Putamen (tissue), 1 donor: ENCODE measurements at regions not wholly inside any gene's neighbourhood (a gene's known extent, or its start where the extent isn't known, plus 50 kb on each side); places are given as distances from the start of the nearest gene placed in this dataset.
"Not testable (repeated sequence)": the region's sequence is repeated elsewhere in the genome, so short reads cannot be mapped to it uniquely, and the experiment has no call there.

Source experiments
- DNase-seq: peaks from one replicate; pipeline ENCODE4 v3.0.0-alpha.2; 2016; ENCODE audit warnings: low spot score

GRCh38 chr12:83700838-83701237 is 1014.1 kb downstream of the TMTC2 start:
- DNase-seq, result no peak

- DNase-seq, result not testable (repeated sequence)
Measured at GRCh38 chr12:83696311-83696710, 1009.6 kb downstream of the TMTC2 start.

- no peak for DNase-seq
Measured at GRCh38 chr12:83691730-83692129, 1005.0 kb downstream of the TMTC2 start.

GRCh38 chr12:83690465-83690864 is 1003.8 kb downstream of the TMTC2 start:
- no peak for DNase-seq

- DNase-seq, result no peak
Measured at GRCh38 chr12:83689333-83689732, 1002.6 kb downstream of the TMTC2 start.

- DNase-seq, result no peak
Measured at GRCh38 chr12:83676781-83677295, 990.1 kb downstream of the TMTC2 start.

- DNase-seq, result no peak
Measured at GRCh38 chr12:83666690-83667089, 980.0 kb downstream of the TMTC2 start.

- no peak for DNase-seq
Measured at GRCh38 chr12:83665634-83666218, 979.0 kb downstream of the TMTC2 start.

- DNase-seq, result no peak
Measured at GRCh38 chr12:83664650-83665049, 977.9 kb downstream of the TMTC2 start.

- DNase-seq, result no peak
Measured at GRCh38 chr12:83660727-83661358, 974.1 kb downstream of the TMTC2 start.

- no peak for DNase-seq
Measured at GRCh38 chr12:83659321-83659720, 972.6 kb downstream of the TMTC2 start.

GRCh38 chr12:83656004-83656403 is 969.3 kb downstream of the TMTC2 start:
- no peak for DNase-seq

- no peak for DNase-seq
Measured at GRCh38 chr12:83642205-83642604, 955.5 kb downstream of the TMTC2 start.

- DNase-seq, result no peak
Measured at GRCh38 chr12:83641789-83642188, 955.1 kb downstream of the TMTC2 start.

- no peak for DNase-seq
Measured at GRCh38 chr12:83634726-83635267, 948.1 kb downstream of the TMTC2 start.

- DNase-seq, result no peak
Measured at GRCh38 chr12:83630526-83630925, 943.8 kb downstream of the TMTC2 start.

GRCh38 chr12:83629931-83630330 is 943.2 kb downstream of the TMTC2 start:
- no peak for DNase-seq

- DNase-seq, result no peak
Measured at GRCh38 chr12:83622205-83622604, 935.5 kb downstream of the TMTC2 start.

GRCh38 chr12:83619973-83620372 is 933.3 kb downstream of the TMTC2 start:
- DNase-seq, result no peak

- DNase-seq, result no peak
Measured at GRCh38 chr12:83615152-83615551, 928.4 kb downstream of the TMTC2 start.

- no peak for DNase-seq
Measured at GRCh38 chr12:83613586-83614110, 926.9 kb downstream of the TMTC2 start.

GRCh38 chr12:83603106-83603505 is 916.4 kb downstream of the TMTC2 start:
- DNase-seq, result no peak

GRCh38 chr12:83575326-83575725 is 888.6 kb downstream of the TMTC2 start:
- DNase-seq, result no peak
